Liver (tissue), 8 donors: ENCODE measurements at regions not wholly inside any gene's neighbourhood (a gene's known extent, or its start where the extent isn't known, plus 50 kb on each side); places are given as distances from the start of the nearest gene placed in this dataset.

ENCODE experiments used
- DNase-seq: peaks from one replicate; pipeline ENCODE4 v3.0.0-alpha.2; 2017; ENCODE audit warnings: low spot score
- H3K27ac ChIP-seq, 2 donors: one replicate each; pipeline ENCODE4 v1.7.0; 2013; ENCODE audit warnings: inconsistent platforms in 2 of 2, low read length in 2 of 2, control low read depth in 1 of 2, low read depth in 1 of 2, mild to moderate bottlenecking in 1 of 2
- H3K27me3 ChIP-seq, 4 donors: one replicate each; pipeline versions ENCODE4 v1.6.1 to v1.7.0; 2013; ENCODE audit warnings: low read length in 3 of 4, inconsistent platforms in 1 of 4, mild to moderate bottlenecking in 1 of 4, moderate library complexity in 1 of 4; ENCODE audit not compliant: control insufficient read depth in 4 of 4, insufficient read depth in 4 of 4
- H3K36me3 ChIP-seq, 4 donors: one replicate each; pipeline versions ENCODE4 v1.6.1 to v1.7.0; 2013; ENCODE audit warnings: low read length in 3 of 4, mild to moderate bottlenecking in 3 of 4, low read depth in 1 of 4, moderate library complexity in 1 of 4; ENCODE audit not compliant: control insufficient read depth in 4 of 4, insufficient read depth in 3 of 4
- H3K4me1 ChIP-seq, 4 donors: one replicate each; pipeline versions ENCODE4 v1.6.1 to v1.7.0; 2013; ENCODE audit warnings: low read length in 3 of 4, mild to moderate bottlenecking in 3 of 4, moderate library complexity in 1 of 4; ENCODE audit not compliant: control insufficient read depth in 4 of 4, insufficient read depth in 4 of 4
- H3K4me3 ChIP-seq, 3 donors: one replicate each; pipeline versions ENCODE4 v1.6.1 to v1.7.0; 2013; ENCODE audit warnings: low read length in 3 of 3, control low read depth in 1 of 3, low read depth in 1 of 3, mild to moderate bottlenecking in 1 of 3
- H3K9ac ChIP-seq, 2 donors: one replicate each; pipeline ENCODE4 v1.7.0; 2013; ENCODE audit warnings: low read length in 2 of 2, mild to moderate bottlenecking in 2 of 2, moderate library complexity in 2 of 2, control low read depth in 1 of 2, low read depth in 1 of 2
- H3K9me3 ChIP-seq, 4 donors: one replicate each; pipeline versions ENCODE4 v1.6.1 to v1.7.0; 2013; ENCODE audit warnings: low read length in 3 of 4; ENCODE audit not compliant: control insufficient read depth in 4 of 4
- ATF3 ChIP-seq: IDR thresholded peaks from 2 replicates; pipeline ENCODE4 v1.6.1; 2016; ENCODE audit warnings: antibody characterized with exemption
- CTCF ChIP-seq: fragments of 150-350 bp; IDR thresholded peaks from 2 replicates; pipeline ENCODE4 v1.5.1; 2017; ENCODE audit warnings: improper control_type of control experiment, low read depth, low read length; ENCODE audit not compliant: missing input control
- EGR1 ChIP-seq, 2 donors: IDR thresholded peaks; 2 replicates each; pipeline ENCODE4 v1.6.1; 2016 to 2018; ENCODE audit warnings: antibody characterized with exemption in 2 of 2, low read depth in 2 of 2
- FOXA1 ChIP-seq: IDR thresholded peaks from 2 replicates; pipeline ENCODE4 v1.6.1; 2016; ENCODE audit warnings: antibody characterized with exemption
- GABPA ChIP-seq, 2 donors: IDR thresholded peaks in 1 of 2; conservative IDR thresholded peaks in 1 of 2; 2 replicates each; pipeline ENCODE4 v1.6.1; 2016; ENCODE audit warnings: antibody characterized with exemption in 2 of 2, mild to moderate bottlenecking in 1 of 2, moderate library complexity in 1 of 2
- HNF4A ChIP-seq, 2 donors: conservative IDR thresholded peaks; 2 replicates each; pipeline ENCODE4 v1.6.1; 2016; ENCODE audit warnings: antibody characterized with exemption in 2 of 2, mild to moderate bottlenecking in 2 of 2
- HNF4G ChIP-seq: IDR thresholded peaks from 2 replicates; pipeline ENCODE4 v1.6.1; 2016; ENCODE audit warnings: antibody characterized with exemption
- NR2F2 ChIP-seq: IDR thresholded peaks from 2 replicates; pipeline ENCODE4 v1.6.1; 2016; ENCODE audit warnings: antibody characterized with exemption
- RAD21 ChIP-seq, 2 donors: IDR thresholded peaks; 2 replicates each; pipeline ENCODE4 v1.6.1; 2016; ENCODE audit warnings: antibody characterized with exemption in 2 of 2, mild to moderate bottlenecking in 2 of 2
- RXRA ChIP-seq, 2 donors: IDR thresholded peaks; 2 replicates each; pipeline ENCODE4 v1.6.1; 2017 to 2018; ENCODE audit warnings: antibody characterized with exemption in 2 of 2, mild to moderate bottlenecking in 1 of 2
- TAF1 ChIP-seq: conservative IDR thresholded peaks from 2 replicates; pipeline ENCODE4 v1.6.1; 2016; ENCODE audit warnings: antibody characterized with exemption, mild to moderate bottlenecking
- YY1 ChIP-seq: IDR thresholded peaks from 2 replicates; pipeline ENCODE4 v1.6.1; 2016; ENCODE audit warnings: antibody characterized with exemption, mild to moderate bottlenecking
- ZBTB33 ChIP-seq: IDR thresholded peaks from 2 replicates; pipeline ENCODE4 v1.6.1; 2016; ENCODE audit warnings: antibody characterized with exemption
- WGBS: extraction: QIAGEN DNeasy Blood & Tissue Kit; methylation state at CpG from one replicate; pipeline ENCODE4 v1.1.7; 2013; 5-methylcytosine and 5-hydroxymethylcytosine counted together
- TF ChIP-seq, protein P1 (sequence below): IDR thresholded peaks from 2 replicates; pipeline ENCODE4 v1.6.1; 2016; ENCODE audit warnings: antibody characterized with exemption, mild to moderate bottlenecking
- TF ChIP-seq, protein P2 (sequence below): IDR thresholded peaks from 2 replicates; pipeline ENCODE4 v1.6.1; 2016; ENCODE audit warnings: antibody characterized with exemption
- donor health status: healthy.
- donor health status: healthy.
- donor health status: healthy.
- donor health status: healthy.
- donor health status: healthy.

DNA sequence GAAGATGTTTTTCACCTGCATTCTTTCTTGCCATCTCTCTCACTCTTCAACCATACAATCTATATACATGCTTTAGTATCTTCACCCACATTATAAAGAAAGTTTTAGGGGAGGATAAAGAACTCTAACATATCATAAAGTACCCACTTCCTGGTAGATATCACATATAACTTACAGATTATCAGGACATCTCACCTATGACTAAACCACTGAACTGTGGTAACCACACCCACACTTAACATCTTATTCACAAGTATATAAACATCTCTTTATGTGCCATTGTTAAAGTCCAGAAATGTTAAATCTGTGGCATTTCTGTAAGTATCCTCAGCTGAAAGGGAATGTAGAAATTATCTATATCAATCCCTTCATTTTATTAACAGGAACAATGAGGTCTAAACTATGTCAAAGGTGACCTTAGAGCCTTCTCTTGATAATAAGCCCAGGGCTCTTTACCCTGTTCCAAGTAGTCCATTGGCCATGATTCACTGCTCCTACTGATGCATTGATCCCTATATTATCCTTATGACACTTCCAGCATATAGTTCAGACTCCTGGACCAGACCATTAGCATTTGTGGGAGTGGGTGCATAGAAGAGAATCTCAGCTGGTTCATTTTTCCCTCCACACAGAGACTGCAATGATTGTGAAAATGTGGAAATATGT lies 182.4 kb downstream of the SUCLG1 start (continued):
- TF ChIP-seq HNF4A (conservative IDR thresholded peaks at IDR 0.05) (no peak), HNF4G (no peak), TAF1 (no peak), GABPA (IDR thresholded peaks at IDR 0.05 in 1 of 2, conservative IDR thresholded peaks at IDR 0.05 in 1 of 2) (no peak)

- TF ChIP-seq CTCF, result no peak
- no peak for TF ChIP-seq GABPA (IDR thresholded peaks at IDR 0.05 in 1 of 2, conservative IDR thresholded peaks at IDR 0.05 in 1 of 2)
- no peak for TF ChIP-seq YY1
- TF ChIP-seq HNF4A (conservative IDR thresholded peaks at IDR 0.05), result no peak
- TF ChIP-seq RXRA (IDR thresholded peaks at IDR 0.05), result no peak
- no peak for TF ChIP-seq HNF4G
- no peak for TF ChIP-seq ATF3
- TF ChIP-seq, protein P1, sequence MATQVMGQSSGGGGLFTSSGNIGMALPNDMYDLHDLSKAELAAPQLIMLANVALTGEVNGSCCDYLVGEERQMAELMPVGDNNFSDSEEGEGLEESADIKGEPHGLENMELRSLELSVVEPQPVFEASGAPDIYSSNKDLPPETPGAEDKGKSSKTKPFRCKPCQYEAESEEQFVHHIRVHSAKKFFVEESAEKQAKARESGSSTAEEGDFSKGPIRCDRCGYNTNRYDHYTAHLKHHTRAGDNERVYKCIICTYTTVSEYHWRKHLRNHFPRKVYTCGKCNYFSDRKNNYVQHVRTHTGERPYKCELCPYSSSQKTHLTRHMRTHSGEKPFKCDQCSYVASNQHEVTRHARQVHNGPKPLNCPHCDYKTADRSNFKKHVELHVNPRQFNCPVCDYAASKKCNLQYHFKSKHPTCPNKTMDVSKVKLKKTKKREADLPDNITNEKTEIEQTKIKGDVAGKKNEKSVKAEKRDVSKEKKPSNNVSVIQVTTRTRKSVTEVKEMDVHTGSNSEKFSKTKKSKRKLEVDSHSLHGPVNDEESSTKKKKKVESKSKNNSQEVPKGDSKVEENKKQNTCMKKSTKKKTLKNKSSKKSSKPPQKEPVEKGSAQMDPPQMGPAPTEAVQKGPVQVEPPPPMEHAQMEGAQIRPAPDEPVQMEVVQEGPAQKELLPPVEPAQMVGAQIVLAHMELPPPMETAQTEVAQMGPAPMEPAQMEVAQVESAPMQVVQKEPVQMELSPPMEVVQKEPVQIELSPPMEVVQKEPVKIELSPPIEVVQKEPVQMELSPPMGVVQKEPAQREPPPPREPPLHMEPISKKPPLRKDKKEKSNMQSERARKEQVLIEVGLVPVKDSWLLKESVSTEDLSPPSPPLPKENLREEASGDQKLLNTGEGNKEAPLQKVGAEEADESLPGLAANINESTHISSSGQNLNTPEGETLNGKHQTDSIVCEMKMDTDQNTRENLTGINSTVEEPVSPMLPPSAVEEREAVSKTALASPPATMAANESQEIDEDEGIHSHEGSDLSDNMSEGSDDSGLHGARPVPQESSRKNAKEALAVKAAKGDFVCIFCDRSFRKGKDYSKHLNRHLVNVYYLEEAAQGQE, result no peak
- TF ChIP-seq EGR1 (IDR thresholded peaks at IDR 0.05; ENCODE audit: low read depth in 2 of 2), result no peak
- TF ChIP-seq NR2F2, result no peak
- TF ChIP-seq, protein P2, sequence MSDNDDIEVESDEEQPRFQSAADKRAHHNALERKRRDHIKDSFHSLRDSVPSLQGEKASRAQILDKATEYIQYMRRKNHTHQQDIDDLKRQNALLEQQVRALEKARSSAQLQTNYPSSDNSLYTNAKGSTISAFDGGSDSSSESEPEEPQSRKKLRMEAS, result no peak
- TF ChIP-seq TAF1, result no peak
- no peak for TF ChIP-seq ZBTB33
- no peak for TF ChIP-seq FOXA1
- TF ChIP-seq RAD21 (IDR thresholded peaks at IDR 0.05), result no peak
- no peak for DNase-seq
- H3K9me3 ChIP-seq, result no peaks in the 10 kb centered on the region
- H3K4me1 ChIP-seq, result no peaks in the 10 kb centered on the region
- H3K36me3 ChIP-seq, result no peaks in the 10 kb centered on the region
- no peak overlapping the region for H3K27ac ChIP-seq
- H3K4me3 ChIP-seq, result no peak overlapping the region
- H3K9ac ChIP-seq, result no peak overlapping the region
- H3K27me3 ChIP-seq, result no peaks in the 10 kb centered on the region
- WGBS, result 89% methylated on average over 7 of the region's 7 CpGs
Measured at GRCh38 chr2:84273406-84273805, 185.7 kb downstream of the SUCLG1 start.
